ENCODE measurements at regions not wholly inside any gene's neighbourhood (a gene's known extent, or its start where the extent isn't known, plus 50 kb on each side); places are given as distances from the start of the nearest gene placed in this dataset.

DNA sequence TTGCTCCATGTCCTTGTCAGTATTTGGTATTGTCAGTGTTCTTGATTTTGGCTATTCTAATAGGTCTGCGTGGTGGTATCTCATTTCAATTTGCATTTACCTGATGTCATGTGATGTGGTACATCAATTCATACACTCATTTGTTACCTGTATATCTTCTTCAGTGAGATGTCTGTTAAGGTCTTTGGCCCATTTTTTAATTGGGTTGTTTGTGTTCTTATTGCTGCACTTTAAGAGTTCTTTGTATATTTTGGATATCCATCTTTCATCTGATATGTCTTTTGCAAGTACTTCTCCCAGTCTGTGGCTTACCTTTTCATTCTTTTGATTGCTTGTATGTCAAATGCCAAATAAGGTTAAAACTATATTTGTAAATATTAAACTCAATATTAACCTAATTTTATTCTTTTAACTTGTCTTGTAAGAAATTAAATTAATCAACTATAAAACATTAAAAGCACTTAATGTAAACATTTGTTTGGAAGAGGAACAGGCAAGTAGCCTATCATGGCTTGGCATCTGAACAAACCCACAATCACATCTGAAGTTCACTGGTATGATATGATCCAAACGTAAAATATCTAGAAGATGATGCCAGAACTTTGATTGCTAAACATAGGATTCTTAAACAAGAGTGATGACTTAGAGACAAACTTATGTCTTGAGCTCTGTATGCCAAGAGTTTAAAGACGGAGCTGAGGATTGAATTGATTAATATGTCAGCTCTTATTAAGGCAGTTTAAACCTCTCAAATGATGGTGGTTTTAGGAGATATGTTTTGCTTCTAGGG lies 587.3 kb downstream of the ANXA1 start:
- no peak overlapping the region for H3K4me3 ChIP-seq
- intact Hi-C loops (cut with DNase I), result no loop called here
- ATAC-seq (no peak), DNase-seq (no peak)
- 52 to 55% methylated on average over 3 of the region's 3 CpGs for WGBS, 2 donors
- H3K27ac ChIP-seq, result no peak overlapping the region
- H3K27me3 ChIP-seq, result no peaks in the 10 kb centered on the region
- no peaks in the 10 kb centered on the region for H3K36me3 ChIP-seq (replicated peaks in 1 of 2; ENCODE audit: insufficient read depth in 1 of 2, low read depth in 2 of 2)
- TF ChIP-seq POLR2A (IDR thresholded peaks at IDR 0.05), result no peak
- no peak for TF ChIP-seq CTCF (IDR thresholded peaks at IDR 0.05)
- H3K9me3 ChIP-seq, result no peaks in the 10 kb centered on the region
- H3K4me1 ChIP-seq, result no peaks in the 10 kb centered on the region

DNA sequence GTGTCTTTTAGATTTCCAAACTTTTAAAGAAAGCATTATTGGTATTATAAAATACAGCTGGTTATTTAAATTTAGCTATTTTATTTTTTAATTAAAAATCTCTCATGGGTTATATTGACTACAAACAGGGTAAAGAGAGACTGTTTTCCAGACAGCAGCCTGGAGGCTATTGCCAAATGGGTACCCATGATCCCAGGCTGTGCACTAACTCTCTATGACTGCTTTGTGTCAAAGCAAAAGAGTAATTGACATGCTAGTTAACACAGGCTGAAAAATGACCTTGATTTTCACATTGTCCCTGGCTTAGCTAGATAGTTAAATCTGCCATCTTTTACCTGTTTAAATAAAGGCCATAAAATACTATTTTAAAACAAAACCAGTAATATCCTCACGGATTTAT lies 589.7 kb downstream of the ANXA1 start:
- H3K27ac ChIP-seq, result no peak overlapping the region
- no peaks in the 10 kb centered on the region for H3K36me3 ChIP-seq (replicated peaks in 1 of 2; ENCODE audit: insufficient read depth in 1 of 2, low read depth in 2 of 2)
- intact Hi-C loops (cut with DNase I), result no loop called here
- no peak for TF ChIP-seq POLR2A (IDR thresholded peaks at IDR 0.05)
- no peak for TF ChIP-seq CTCF (IDR thresholded peaks at IDR 0.05)
- no peaks in the 10 kb centered on the region for H3K4me1 ChIP-seq
- no peaks in the 10 kb centered on the region for H3K9me3 ChIP-seq
- no peak for DNase-seq
- WGBS, 2 donors, result 14 to 21% methylated on average over 1 of the region's 1 CpG
- ATAC-seq, result no peak
- H3K4me3 ChIP-seq, result no peak overlapping the region
- no peaks in the 10 kb centered on the region for H3K27me3 ChIP-seq

GRCh38 chr9:73742412-73742811 lies 590.7 kb downstream of the ANXA1 start:
- H3K27ac ChIP-seq, result no peak overlapping the region
- H3K9me3 ChIP-seq, result no peaks in the 10 kb centered on the region
- H3K27me3 ChIP-seq, result no peaks in the 10 kb centered on the region
- WGBS, 2 donors, result 54 to 66% methylated on average over 3 of the region's 3 CpGs
- no peak overlapping the region for H3K4me3 ChIP-seq
- DNase-seq (no peak), ATAC-seq (no peak)
- no peaks in the 10 kb centered on the region for H3K36me3 ChIP-seq (replicated peaks in 1 of 2; ENCODE audit: insufficient read depth in 1 of 2, low read depth in 2 of 2)
- H3K4me1 ChIP-seq, result no peaks in the 10 kb centered on the region
- TF ChIP-seq POLR2A (IDR thresholded peaks at IDR 0.05), result no peak
- TF ChIP-seq CTCF (IDR thresholded peaks at IDR 0.05), result no peak
- intact Hi-C loops (cut with DNase I), result no loop called here

DNA sequence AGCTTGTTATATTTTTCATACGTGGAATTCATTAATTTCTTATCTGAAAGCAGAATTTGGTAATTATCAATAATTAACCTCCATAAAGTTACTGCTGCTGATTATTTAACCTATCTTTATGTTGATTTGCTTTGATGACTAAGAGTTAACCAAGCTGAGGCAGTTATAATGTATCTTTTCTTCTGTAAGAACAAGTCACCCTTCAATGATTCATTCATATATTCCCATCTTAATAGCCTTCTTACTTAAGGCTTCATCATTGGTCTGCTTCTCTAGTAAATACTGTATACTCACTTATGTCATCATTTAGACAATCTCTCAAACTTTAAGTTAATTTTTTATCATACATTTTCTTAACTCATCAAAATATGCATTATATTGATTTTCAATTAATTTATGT lies 592.2 kb downstream of the ANXA1 start:
- no peaks in the 10 kb centered on the region for H3K27me3 ChIP-seq
- ATAC-seq (no peak), DNase-seq (no peak)
- no peak overlapping the region for H3K27ac ChIP-seq
- intact Hi-C loops (cut with DNase I), result no loop called here
- no peaks in the 10 kb centered on the region for H3K4me1 ChIP-seq
- WGBS, 2 donors, result 39 to 41% methylated on average over 1 of the region's 1 CpG
- no peak for TF ChIP-seq CTCF (IDR thresholded peaks at IDR 0.05)
- TF ChIP-seq POLR2A (IDR thresholded peaks at IDR 0.05), result no peak
- H3K36me3 ChIP-seq (replicated peaks in 1 of 2; ENCODE audit: insufficient read depth in 1 of 2, low read depth in 2 of 2), result no peaks in the 10 kb centered on the region
- H3K9me3 ChIP-seq, result no peaks in the 10 kb centered on the region
- no peak overlapping the region for H3K4me3 ChIP-seq

GRCh38 chr9:73745598-73745997 lies 593.9 kb downstream of the ANXA1 start:
- 55 to 62% methylated on average over 3 of the region's 3 CpGs for WGBS, 2 donors
- H3K36me3 ChIP-seq (replicated peaks in 1 of 2; ENCODE audit: insufficient read depth in 1 of 2, low read depth in 2 of 2), result no peaks in the 10 kb centered on the region
- H3K4me3 ChIP-seq, result no peak overlapping the region
- intact Hi-C loops (cut with DNase I), result no loop called here
- no peaks in the 10 kb centered on the region for H3K9me3 ChIP-seq
- no peaks in the 10 kb centered on the region for H3K4me1 ChIP-seq
- TF ChIP-seq POLR2A (IDR thresholded peaks at IDR 0.05) (no peak), CTCF (IDR thresholded peaks at IDR 0.05) (no peak)
- H3K27me3 ChIP-seq, result no peaks in the 10 kb centered on the region
- ATAC-seq (no peak), DNase-seq (no peak)
- no peak overlapping the region for H3K27ac ChIP-seq

All from body of pancreas (tissue), 4 donors.